Left colon (tissue), 2 donors: ENCODE measurements at regions not wholly inside any gene's neighbourhood (a gene's known extent, or its start where the extent isn't known, plus 50 kb on each side); places are given as distances from the start of the nearest gene placed in this dataset.

Experiments used
- ATAC-seq: fragments of 200-7000 bp; cut with Tn5 transposase; one replicate; pipeline ENCODE4 v1.9.1; 2020; ENCODE audit warnings: mild to moderate bottlenecking, moderate library complexity
- DNase-seq, 2 donors: peaks; one replicate each; pipeline ENCODE4 v3.0.0-alpha.2; 2020
- intact Hi-C, 2 donors: fragments of 100-400 bp; cut with DNase I in 1 of 2; cut with micrococcal nuclease in 1 of 2; formaldehyde crosslinking; loops; one replicate each; pipeline versions ENCODE4 v1.11.2 to v1.14.0; 2022; cut with DNase I, micrococcal nuclease
- donor health status: DM: no; HTN: no; CAD: no.
- donor health status: DM: yes; HTN: yes; CAD: no.

DNA sequence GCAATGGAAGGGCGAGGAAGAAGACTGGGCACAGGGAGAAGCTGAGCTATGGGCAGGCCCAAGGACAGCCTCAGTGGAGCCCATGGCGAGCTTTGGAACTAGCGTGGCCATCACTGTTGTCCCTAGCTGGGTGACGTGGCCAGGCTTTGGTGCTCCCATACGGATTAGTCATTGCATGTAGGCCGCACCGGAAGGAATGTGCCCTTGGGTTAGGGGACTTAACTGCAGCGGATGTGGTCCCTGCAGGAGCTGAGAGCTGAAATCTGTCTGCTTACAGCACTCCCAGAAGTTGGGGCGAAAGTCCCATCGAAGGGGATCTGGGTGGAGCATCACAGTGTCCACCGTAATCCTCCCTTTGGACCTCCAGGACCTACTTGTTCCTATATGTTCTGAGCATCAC lies 133.7 kb downstream of the PAPOLA start:
- DNase-seq (no peak), ATAC-seq (no peak)
- intact Hi-C loops = no loop called here

DNA sequence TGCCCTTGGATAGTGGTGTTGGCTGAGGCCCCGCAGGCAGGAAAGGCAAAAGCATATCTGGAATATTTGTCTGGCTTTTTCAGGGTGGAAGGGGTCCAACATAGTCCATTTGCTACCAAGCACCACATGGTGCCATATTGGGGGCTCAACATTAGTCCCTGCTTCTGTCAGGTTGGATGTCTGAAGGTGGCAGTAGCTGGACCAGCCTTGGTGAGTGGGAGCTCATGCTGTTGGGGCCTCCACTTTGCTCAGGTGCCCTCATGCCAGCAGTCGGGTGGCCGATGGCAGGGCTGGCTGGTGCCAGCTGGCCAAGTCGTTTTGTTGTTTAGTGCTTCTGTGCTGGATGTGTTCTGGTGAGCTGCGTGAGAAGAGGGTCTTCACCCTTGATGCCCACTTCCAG lies 135.3 kb downstream of the PAPOLA start:
- no peak for ATAC-seq
- DNase-seq = no peak
- intact Hi-C loops = no loop called here

DNA sequence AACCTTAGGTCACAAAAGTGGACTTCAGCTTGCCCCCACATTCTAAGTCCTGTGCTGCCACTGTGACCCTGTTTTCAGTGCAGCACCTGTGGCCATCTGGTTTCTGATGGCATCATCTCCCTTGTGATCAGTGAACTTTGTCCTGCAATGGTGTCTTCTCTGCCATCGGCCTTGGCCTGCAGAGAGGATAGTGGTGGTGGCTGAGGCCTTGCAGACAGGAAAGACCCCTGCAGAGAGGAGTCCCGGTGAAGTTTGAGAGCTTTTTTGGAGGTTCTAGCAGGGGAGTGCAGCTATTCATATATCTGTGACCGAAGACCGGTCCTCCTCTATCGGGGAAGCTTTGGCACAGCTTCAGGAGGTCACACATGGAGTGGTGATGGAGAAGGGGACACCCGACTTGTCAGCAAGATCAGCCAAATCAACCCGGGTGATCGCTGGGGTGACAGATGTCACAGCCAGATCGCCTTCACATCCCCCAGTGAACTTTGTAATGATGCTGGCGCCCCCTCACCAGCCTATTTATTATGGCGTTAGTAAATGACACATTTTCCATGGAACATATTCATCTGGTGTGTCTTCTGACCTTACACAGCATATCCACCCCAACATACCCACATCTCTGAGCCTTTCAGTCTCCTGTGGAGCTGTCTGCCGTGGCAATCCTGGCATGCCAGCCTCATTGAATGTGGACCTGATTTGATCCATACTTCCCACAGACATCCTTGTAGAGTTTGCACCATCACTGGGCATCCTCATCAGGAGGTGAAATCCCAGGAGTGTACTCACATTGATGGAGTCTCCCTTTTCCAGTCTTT lies 136.1 kb downstream of the PAPOLA start:
- ATAC-seq (no peak), DNase-seq (no peak)
- intact Hi-C loops = no loop called here

DNA sequence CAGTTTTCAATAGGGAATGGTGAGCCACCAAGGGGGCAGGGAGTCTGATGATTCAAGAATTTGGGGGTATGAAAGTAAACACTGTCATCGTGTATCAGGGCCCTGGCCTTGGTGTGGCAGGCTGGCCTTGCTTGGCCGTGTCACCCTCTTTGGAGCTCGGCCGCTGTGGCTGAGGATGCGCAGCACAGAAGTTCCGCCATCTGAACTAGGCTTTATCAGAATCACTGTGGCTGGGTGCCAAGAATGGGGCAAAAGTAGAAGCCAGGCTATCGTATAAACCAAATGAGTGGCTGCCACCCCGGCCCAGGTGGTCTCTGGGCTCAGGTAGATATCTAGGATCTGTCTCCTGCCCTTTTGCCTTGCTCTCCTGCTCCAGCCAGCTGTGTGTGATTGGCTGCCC lies 137.4 kb downstream of the PAPOLA start:
- ATAC-seq (no peak), DNase-seq (no peak)
- intact Hi-C loops = no loop called here

DNA sequence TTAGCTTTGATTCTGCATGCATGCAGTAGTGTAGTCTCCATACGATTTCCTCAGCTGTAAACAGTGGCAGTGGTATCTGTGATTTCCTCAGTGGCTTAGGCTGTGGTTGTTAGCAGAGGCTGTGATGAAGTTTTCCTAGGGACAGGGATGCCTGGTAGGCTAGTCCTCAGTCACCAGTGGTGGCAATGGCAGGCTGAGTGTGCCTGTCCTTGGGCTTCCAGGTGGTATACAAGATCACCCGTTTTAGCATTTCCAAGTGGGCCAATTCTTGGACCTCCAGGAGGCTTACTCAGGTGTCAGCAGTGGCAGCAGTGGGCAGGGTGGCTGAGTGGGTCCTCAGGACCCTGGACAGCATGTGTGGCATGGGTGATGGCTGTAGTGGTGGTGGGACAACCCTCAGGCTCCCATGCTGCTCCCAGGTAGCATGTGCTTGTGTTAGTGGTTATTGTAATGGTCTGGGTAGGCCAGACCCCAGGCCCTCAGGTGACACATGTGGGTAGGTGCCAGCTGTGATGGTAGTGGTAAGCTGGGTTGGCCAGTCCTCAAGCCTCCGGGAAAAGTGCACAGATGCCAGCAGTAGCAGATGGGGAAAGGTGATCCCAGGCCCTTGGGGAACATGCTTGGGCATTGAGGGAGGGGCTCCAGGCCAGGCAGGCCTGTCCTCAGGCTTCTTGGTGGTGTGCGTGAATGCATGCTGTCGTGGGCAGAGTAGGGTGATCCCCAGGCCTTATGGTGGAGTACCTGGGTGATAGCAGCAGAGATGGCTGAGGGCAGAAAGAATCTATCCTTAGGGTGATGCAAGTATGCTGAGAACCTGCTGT lies 146.5 kb downstream of the PAPOLA start:
- ATAC-seq (no peak), DNase-seq (no peak)
- intact Hi-C loops = no loop called here

DNA sequence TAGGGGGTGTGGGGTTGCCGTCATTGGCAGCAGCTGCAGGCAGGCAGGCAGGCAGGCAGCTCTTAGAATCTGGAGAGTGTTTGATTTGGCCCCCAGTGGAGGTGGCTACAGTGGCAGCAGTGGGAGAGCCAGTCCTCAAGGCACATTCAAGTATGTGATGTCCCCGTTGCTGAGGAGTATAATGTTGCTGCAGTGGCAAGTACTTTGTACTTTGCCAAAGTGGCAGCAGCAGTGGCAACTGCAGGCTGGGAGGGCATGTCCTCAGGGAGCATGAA lies 147.1 kb downstream of the PAPOLA start:
- ATAC-seq (no peak), DNase-seq (no peak)
- intact Hi-C loops = no loop called here

DNA sequence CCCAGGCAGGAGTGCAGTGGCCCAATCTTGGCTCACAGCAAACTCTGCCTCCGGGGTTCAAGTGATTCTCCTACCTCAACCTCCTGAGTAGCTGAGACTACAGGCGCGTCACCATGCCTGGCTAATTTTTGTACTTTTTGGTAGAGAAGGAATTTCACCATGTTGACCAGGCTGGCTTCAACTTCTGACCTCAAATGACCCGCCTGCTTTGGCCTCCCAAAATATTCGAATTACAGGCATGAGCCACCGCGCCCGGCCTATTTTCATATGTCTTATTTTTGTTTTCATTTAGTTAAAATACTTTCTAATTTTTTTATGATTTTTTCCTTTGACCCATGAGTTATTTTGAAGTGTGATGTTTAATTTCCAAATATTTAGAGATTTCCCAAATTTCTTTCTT lies 143.6 kb upstream of the VRK1 start:
- ATAC-seq = no peak
- intact Hi-C loops = no loop called here
- no peak for DNase-seq

DNA sequence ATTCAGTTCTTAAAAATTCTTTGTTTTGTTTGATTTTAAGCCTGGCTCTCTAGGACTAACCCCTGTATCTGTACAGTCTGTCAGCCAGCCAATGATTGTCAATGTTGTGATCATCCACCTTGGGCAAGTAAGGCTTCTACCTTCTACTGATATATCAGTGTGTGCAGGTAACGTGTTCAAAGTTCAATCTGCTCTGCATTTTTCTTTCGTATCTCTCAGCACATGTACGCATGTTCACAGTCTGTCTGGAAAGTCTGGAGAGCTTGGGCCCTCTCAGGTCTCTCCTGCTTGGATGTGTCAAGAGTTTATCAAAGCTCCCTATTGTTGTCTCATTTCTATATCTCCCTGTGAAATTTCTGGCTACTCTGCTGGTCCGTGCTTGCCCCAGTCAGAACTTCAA lies 138.6 kb upstream of the VRK1 start:
- DNase-seq (no peak), ATAC-seq (no peak)
- intact Hi-C loops = no loop called here

DNA sequence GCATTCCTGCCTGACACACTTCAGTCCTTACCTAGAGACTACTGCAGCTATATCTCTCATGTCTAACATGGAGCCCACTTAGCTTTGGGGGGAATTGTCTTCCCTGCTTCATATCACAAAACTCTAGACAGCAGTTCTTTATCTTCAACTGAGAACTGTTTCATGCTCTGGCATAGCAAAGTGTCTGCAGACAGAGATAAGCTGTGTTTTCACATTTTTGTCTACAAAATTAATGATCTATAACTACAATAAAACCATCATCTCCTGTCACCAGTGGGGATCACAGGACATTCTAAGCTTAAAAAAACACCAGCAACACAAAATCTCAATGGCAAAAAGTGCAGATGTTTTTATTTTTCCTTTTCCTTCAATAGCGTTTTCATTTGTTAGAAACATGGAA lies 137.1 kb upstream of the VRK1 start:
- ATAC-seq = no peak
- intact Hi-C loops = no loop called here
- DNase-seq = no peak

DNA sequence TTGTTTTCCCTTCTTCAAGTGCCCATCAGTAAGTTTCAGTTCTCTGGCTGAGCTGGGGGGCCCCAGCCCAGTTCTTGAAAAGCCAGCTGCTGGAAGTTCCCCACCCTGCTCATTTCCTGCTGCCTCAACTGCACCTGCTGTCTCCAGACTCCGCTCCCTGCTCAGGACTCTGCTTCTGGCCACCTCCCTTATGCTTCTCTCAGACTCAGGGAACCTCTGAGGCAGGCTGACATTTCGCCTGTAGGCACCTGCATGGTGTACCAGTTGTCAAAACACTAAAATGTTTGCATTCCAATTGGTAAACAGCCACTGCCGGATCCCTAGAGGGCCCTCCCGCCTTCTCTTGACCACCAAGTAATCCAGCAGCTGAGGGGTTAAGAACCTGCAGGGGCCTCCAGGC lies 136.5 kb upstream of the VRK1 start:
- intact Hi-C loops = no loop called here
- ATAC-seq (no peak), DNase-seq (no peak)

DNA sequence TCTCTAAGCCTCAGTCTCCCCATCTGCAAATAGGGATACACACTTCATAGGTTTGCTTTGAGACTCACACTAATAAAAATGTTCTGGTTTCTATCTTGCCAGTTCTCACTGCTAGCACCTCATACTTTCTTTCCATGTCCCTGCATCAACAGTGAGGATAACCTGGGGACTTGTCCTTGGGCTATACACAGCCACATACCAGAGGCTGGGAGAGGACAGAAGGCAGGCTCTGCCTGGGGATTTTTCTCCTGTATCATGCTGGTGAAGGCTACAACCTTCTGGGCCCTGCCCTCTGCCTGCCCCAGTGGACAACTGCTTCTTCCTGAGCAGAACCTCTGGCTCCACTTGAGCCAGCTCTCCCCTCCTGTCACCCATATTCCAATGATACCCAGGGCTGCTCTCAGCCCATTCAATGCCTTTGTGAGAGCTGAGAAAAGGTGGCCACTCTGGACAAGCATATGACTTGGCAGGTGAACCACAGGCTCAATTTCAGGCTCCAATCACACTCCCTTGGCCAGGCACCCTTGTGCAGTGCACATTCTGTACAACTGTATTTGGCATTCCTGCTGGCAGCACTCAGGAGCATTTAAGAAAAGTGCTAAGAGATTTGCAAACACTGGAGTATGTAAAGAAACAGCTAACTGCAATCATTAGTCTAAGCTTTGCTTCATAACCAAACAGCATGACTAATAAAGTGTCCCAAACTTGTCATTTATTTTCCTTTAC lies 135.8 kb upstream of the VRK1 start:
- DNase-seq = no peak
- no peak for ATAC-seq
- intact Hi-C loops = no loop called here

DNA sequence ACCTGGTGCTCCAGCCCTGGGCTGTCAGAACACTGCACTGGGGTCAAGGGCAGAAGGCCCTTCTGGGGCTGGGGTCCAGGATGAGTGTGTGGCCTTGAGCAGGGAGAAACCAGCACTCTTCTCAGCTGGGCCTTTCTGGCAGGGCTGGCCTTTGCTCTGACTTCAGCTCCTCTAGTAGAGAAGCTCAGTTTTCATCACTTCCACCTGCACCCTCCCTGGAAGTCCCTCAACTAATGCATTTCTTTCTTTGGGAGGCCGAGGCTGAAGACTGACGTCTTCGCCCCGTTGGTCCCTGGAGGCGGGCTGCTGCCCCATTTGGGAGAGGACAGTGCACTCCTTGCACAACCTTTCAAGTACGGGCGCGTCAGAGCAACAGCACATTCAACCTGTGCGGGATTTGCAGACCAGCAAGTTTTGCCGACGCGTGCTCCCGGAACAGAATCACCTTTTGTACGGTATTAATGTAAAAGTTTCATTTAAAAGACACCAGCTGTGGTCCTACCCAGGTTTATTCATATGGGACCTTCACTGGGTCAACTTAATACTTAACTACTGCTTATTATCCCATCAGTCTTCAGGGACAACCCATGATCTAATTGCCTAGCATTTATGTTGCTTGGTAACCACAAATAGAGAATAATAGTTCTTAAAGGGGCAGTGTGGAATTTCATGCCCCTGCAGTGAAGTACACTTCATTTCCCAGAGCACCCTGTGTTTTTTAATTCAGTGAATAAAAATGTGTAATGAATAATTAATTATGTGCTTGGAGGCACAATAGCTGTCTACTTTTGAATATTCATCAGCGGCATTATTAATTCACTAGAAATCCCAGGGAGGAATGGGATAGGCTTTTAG lies 134.8 kb upstream of the VRK1 start:
- ATAC-seq (no peak), DNase-seq (no peak)
- intact Hi-C loops = no loop called here

DNA sequence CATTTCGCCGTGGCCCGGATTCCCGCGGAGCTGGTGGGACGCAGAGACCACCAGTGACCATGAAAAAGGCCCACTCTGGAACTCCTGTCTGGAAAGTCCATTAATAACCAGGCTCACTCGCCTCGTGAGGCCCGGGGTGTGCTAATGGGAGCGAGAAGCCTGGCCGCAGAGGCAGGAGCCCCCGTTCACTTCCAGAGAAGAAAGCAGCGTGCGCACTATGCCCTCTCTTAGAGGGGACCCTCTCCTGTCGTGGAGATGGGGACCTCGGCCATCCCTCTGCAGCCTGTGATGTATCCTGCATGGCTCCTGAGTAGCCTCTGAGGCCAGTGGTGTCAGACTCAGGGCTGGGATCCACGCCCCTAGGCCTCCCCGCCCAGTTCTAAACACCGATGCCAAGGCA lies 134.1 kb upstream of the VRK1 start:
- ATAC-seq (no peak), DNase-seq (no peak)
- intact Hi-C loops = no loop called here

DNA sequence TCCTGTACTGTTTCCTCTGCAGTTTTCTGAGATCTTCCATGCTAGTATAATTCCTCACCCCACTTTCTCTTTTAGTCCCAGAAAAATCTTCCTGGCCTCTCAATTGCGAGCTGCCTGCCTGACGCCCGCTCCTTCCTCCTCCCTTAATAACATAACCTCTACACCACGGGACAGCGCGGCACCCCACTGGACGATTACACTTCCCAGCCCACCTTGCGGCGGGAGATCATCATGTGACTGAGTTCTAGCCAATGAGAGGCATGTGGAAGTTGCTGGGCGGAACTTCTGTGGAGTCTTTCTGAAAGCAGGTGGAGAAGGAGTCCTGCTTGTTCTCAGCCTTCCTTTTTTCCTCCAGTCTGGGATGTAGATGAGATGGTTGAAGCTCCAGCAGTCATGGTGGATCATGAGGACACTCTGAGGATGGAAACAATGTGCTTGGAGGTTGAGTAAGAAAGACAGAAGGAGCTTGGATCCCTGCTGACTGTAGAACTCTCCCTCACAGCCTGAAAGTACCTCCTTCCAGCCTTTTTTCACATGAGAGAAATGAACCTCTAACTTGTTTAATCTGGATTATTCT lies 133.6 kb upstream of the VRK1 start:
- intact Hi-C loops = no loop called here
- DNase-seq = no peak
- ATAC-seq = no peak

DNA sequence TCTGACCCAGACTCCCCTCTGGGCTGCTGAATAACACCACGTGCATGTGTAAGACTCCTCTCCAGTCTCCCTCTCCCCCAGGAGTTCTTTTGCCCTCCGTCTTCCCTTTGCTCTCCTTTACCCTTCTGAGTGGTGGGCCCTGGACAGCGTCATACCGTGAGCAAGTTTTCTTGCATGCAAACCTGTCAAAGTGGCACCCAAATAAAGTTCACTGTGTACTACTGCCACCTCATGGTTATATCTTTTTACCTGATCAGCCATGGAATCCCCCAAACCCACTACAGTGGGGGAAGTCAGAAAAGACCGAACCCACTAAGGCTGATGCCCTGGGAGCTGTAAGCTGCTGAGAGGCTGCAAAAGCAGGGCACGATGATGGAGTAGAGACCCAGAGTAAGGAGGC lies 131.1 kb upstream of the VRK1 start:
- DNase-seq = no peak

DNA sequence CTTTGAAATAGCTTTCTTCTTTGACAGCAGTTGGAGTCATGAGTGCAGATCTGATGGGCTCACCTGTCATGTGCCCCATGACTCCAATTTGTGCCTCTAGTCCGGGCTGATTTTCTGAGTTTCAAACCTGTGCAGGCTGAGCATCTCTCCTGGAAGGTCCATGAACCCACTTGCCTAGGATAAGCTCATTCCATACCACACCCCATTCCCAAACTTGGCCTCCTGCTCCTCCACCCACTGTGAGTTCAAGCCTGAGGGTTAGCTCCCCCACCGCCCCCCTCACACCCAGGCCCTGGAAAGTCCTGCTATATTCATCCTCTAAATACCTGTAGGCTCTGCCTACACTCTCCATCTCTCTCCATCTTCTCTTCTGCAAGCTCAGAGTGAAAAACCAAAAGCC lies 126.8 kb upstream of the VRK1 start:
- ATAC-seq (no peak), DNase-seq (no peak)
- intact Hi-C loops = no loop called here

More for the DNA sequence above, 131.1 kb upstream of the VRK1 start:
- no peak for ATAC-seq
- intact Hi-C loops = no loop called here

DNA sequence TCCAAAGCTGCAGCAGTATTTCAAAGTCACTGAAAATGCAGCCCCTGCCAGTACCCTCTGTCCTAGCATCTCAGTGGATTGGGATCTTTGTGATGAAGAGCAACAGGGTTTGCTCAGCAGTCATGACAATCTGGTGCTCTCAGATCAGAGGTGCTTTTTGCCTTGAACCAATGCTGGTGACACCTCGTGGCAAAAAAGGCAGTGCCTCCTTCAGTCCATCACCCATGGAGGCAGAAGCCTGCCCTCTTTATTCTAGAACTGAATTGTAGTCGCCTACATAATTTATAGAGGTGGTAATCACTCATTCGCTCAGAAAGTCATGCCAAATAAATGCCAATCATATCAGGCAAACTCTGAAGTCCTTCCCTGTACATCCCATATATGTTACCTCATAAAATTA lies 126.0 kb upstream of the VRK1 start:
- DNase-seq (no peak), ATAC-seq (no peak)
- intact Hi-C loops = no loop called here

DNA sequence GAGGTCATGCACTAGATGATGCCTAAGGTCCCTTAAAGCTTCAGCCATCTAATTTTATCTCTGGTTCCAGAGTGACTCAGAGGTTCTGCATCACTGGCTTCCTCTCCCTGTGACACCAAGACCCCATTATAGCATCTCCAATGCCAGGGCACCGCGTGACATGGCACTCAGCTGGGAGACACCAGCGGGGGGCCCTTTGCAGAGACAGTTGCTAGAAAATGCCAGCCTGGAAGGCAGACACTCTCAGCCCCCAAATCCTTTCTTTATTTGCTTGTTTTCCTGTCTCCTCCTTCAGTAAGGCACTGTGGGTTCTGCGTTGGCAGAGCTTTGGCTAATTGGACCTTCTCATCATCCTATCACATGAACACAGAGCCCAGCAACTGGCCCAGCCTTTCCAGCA lies 123.5 kb upstream of the VRK1 start:
- intact Hi-C loops = no loop called here

DNA sequence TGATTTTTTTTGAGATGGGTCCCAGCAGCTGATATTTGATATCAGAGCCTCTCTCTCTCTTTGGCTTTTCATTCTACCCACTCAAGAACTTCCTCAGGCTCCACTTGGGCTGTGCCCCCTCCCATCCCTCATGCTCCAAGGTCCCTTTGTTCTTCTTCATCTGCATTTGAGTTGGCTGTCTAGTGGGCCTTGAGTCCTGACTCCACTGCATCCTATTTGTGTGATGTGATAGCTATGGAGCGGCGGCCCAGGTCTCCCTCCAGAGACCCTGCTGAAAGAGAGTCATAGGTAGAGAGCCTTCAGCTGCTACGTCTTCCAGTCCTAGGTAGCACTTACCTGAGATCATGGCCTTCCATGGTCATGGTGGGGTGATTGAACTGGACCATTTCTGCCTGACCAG lies 123.1 kb upstream of the VRK1 start:
- DNase-seq (no peak), ATAC-seq (no peak)
- intact Hi-C loops = no loop called here

More for the DNA sequence above, 123.5 kb upstream of the VRK1 start:
- no peak for ATAC-seq
- no peak for DNase-seq
